Coronary artery (tissue), 2 donors: ENCODE measurements at regions not wholly inside any gene's neighbourhood (a gene's known extent, or its start where the extent isn't known, plus 50 kb on each side); places are given as distances from the start of the nearest gene placed in this dataset.

Source experiments
- DNase-seq: peaks from one replicate; pipeline ENCODE4 v3.0.0-alpha.2; 2017; ENCODE audit warnings: low spot score
- H3K27ac ChIP-seq, 2 donors: fragments of 200-600 bp; sonication (generic); one replicate each; pipeline ENCODE4 v1.5.1; 2016 to 2019
- H3K4me3 ChIP-seq: fragments of 200-600 bp; sonication (generic); 2 replicates; pipeline ENCODE4 v1.5.1; 2016; ENCODE audit warnings: mild to moderate bottlenecking, moderate library complexity
- TF ChIP-seq, protein P1 (sequence below): fragments of 200-600 bp; sonication (generic); IDR thresholded peaks from one replicate; pipeline ENCODE4 v1.5.1; 2019; ENCODE audit warnings: antibody characterized with exemption

DNA sequence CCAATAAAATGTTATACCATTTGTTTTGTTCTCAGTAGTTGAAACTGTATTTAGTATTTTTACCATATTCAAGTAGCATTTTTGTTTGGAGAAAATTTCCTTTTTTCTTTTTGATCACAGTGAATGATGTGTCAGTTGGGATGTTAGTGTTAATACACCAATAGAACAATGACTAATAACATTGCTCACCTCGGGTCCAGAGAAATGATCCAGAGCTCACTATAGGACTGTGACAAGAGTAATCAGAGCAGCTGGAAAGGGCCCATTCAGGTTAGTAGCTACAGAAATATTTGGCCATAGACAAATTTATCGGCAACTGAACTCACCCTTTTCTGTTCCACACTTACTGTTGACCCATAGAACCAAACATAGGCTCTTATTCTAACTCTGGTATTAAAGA lies 989.2 kb downstream of the TLE4 start:
- DNase-seq, result no peak
- no peak overlapping the region for H3K27ac ChIP-seq
- TF ChIP-seq, protein P1, sequence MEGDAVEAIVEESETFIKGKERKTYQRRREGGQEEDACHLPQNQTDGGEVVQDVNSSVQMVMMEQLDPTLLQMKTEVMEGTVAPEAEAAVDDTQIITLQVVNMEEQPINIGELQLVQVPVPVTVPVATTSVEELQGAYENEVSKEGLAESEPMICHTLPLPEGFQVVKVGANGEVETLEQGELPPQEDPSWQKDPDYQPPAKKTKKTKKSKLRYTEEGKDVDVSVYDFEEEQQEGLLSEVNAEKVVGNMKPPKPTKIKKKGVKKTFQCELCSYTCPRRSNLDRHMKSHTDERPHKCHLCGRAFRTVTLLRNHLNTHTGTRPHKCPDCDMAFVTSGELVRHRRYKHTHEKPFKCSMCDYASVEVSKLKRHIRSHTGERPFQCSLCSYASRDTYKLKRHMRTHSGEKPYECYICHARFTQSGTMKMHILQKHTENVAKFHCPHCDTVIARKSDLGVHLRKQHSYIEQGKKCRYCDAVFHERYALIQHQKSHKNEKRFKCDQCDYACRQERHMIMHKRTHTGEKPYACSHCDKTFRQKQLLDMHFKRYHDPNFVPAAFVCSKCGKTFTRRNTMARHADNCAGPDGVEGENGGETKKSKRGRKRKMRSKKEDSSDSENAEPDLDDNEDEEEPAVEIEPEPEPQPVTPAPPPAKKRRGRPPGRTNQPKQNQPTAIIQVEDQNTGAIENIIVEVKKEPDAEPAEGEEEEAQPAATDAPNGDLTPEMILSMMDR, result no peak
- no peak overlapping the region for H3K4me3 ChIP-seq

DNA sequence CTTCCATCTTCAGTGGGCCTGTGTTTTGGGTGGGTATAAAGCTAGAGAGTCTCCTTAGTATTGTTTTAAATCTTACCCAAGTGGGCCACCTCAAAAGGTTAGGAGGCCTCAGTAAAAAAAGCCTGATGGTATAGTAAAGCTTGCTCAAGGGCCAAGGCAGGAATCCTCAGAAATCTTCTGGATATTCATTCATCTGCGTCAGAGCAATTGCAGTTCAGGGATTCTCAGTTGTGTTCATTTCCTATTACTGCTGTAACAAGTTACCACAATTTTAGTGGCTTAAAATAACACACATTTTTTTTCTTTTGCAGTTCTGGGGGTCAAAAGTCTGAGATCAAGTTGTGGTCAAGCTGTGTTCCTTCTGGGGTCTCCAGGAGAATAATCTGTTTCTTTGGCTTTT lies 985.5 kb downstream of the TLE4 start:
- DNase-seq, result no peak
- TF ChIP-seq, protein P1, result no peak

DNA sequence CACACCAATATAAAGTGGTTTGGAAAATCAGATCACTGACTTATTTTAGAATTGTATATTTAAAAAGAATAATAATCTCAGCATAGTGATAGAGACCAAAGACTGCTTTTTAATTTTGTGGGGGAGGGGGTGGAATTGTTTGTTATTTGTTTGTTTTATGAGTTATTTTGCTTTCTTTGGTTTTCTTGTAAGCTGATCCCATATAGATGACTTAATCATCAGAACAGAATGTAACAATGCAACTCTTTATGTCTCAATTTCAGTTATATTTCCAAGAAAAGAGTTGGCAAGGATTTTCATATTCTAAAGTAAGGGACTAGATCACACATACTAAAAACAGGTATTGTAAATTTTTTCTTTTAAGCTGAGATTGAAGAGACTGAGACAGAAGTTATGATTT lies 984.9 kb downstream of the TLE4 start:
- H3K27ac ChIP-seq, result no peak overlapping the region
- no peak overlapping the region for H3K4me3 ChIP-seq
- no peak for DNase-seq
- TF ChIP-seq, protein P1, result no peak

More for the DNA sequence above, 985.5 kb downstream of the TLE4 start:
- Histone ChIP-seq H3K4me3 (no peak overlapping the region), H3K27ac (no peak overlapping the region)

- DNase-seq, result no peak
- Histone ChIP-seq H3K27ac (no peak overlapping the region), H3K4me3 (no peak overlapping the region)
- TF ChIP-seq, protein P1, result no peak
Measured at GRCh38 chr9:80555782-80556325, 984.1 kb downstream of the TLE4 start.

DNA sequence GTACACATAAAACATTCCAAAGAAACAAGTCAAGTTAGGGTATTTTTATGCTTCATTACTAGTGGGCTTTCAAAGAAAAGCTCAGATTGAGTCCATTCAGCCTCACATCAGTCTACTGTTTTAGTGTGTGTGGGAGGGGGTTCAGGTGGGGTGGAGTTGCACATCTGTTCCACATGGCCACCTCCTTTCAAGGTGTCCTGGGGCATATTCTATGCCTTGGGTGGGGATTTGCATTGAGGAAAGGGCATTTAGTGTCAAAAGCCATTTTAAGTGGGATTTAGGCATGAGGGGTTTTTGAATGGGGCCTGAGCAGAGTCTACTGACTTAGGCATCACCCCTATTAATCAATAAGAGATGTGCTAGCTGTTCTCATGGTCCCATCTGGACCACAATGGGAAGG lies 983.1 kb downstream of the TLE4 start:
- TF ChIP-seq, protein P1, result no peak
- Histone ChIP-seq H3K27ac (no peak overlapping the region), H3K4me3 (no peak overlapping the region)
- no peak for DNase-seq

GRCh38 chr9:80554301-80554700 lies 982.5 kb downstream of the TLE4 start:
- no peak for DNase-seq
- Histone ChIP-seq H3K27ac (no peak overlapping the region), H3K4me3 (no peak overlapping the region)
- TF ChIP-seq, protein P1, result no peak

DNA sequence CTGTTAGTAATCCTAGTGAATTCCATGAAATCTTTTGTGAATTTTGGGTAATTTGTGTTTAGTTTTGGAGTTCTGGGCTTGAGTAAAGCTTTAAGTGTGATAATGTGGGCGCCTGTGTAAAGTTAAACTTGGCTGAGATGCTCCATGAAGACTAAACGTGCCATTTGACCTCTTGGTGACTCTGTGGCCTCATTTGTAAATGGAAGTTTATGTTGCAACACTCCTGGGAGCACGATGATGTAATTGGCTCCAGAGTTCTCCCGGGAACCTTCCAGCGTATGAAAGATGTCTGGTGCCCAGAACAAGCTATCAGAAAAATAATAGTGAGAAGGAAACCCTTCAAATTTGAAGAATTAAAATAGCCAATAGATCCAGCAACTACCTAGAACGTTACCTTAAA lies 981.2 kb downstream of the TLE4 start:
- TF ChIP-seq, protein P1, result no peak
- Histone ChIP-seq H3K4me3 (no peak overlapping the region), H3K27ac (peak overlapping the region in 1 of 2 donors; percentile 19)
- no peak for DNase-seq
